CD14-positive monocyte (primary cell): ENCODE measurements at regions not wholly inside any gene's neighbourhood (a gene's known extent, or its start where the extent isn't known, plus 50 kb on each side); places are given as distances from the start of the nearest gene placed in this dataset.

ENCODE experiments used
- DNase-seq, 3 donors: peaks; one replicate each; pipeline ENCODE4 v3.0.0-alpha.2; 2011 to 2022
- H2AFZ ChIP-seq: 2 replicates; pipeline ENCODE4 v1.6.0; 2012; ENCODE audit warnings: mild to moderate bottlenecking, low read depth, low read length, inconsistent platforms; ENCODE audit not compliant: insufficient read depth, poor library complexity, severe bottlenecking
- H3K27ac ChIP-seq, 2 donors: 1 replicate in 1 of 2; 2 replicates in 1 of 2; pipeline ENCODE4 v1.5.1; 2012 to 2013; ENCODE audit warnings: low read length in 2 of 2, control low read depth in 1 of 2, inconsistent platforms in 1 of 2, low read depth in 1 of 2, mild to moderate bottlenecking in 1 of 2
- H3K27me3 ChIP-seq, 2 donors: one replicate each; pipeline versions ENCODE4 v1.6.0 to v1.6.1; 2011 to 2013; ENCODE audit warnings: low read length in 2 of 2; ENCODE audit not compliant: control insufficient read depth in 2 of 2, insufficient read depth in 2 of 2
- H3K36me3 ChIP-seq, 2 donors: replicated peaks in 1 of 2; 1 replicate in 1 of 2; 2 replicates in 1 of 2; pipeline versions ENCODE4 v1.5.1 to v1.6.1; 2012 to 2013; ENCODE audit warnings: low read length in 2 of 2, control low read depth in 1 of 2, inconsistent platforms in 1 of 2, mild to moderate bottlenecking in 1 of 2; ENCODE audit not compliant: insufficient read depth in 2 of 2, control insufficient read depth in 1 of 2
- H3K4me1 ChIP-seq, 2 donors: 1 replicate in 1 of 2; 2 replicates in 1 of 2; pipeline versions ENCODE4 v1.5.1 to v1.6.1; 2012 to 2013; ENCODE audit warnings: low read length in 2 of 2, control low read depth in 1 of 2, inconsistent platforms in 1 of 2, mild to moderate bottlenecking in 1 of 2, moderate library complexity in 1 of 2; ENCODE audit not compliant: insufficient read depth in 2 of 2, control insufficient read depth in 1 of 2
- H3K4me2 ChIP-seq: replicated peaks from 2 replicates; pipeline ENCODE3; 2012; ENCODE audit warnings: low read length, moderate library complexity, mild to moderate bottlenecking; ENCODE audit not compliant: poor library complexity, severe bottlenecking; ENCODE audit errors: extremely low read depth
- H3K4me3 ChIP-seq, 3 experiments: fragments of 200-600 bp in 1 of 3; sonication (generic) in 1 of 3; replicated peaks in 1 of 3; 1 replicate in 2 of 3; 2 replicates in 1 of 3; pipeline ENCODE4 v1.5.1; 2011 to 2013; ENCODE audit warnings: low read length in 3 of 3, mild to moderate bottlenecking in 3 of 3, control low read depth in 2 of 3, low read depth in 2 of 3, inconsistent platforms in 1 of 3, moderate library complexity in 1 of 3
- H3K79me2 ChIP-seq: 2 replicates; pipeline ENCODE4 v1.6.0; 2012; ENCODE audit warnings: mild to moderate bottlenecking, control low read depth, inconsistent platforms, low read length, moderate library complexity; ENCODE audit not compliant: insufficient read depth
- H3K9ac ChIP-seq: 2 replicates; pipeline ENCODE4 v1.6.0; 2017; ENCODE audit warnings: low read length, mild to moderate bottlenecking; ENCODE audit not compliant: insufficient read depth, poor library complexity, severe bottlenecking
- H3K9me3 ChIP-seq, 2 donors: replicated peaks in 1 of 2; 1 replicate in 1 of 2; 2 replicates in 1 of 2; pipeline versions ENCODE4 v1.5.1 to v1.6.1; 2012 to 2013; ENCODE audit warnings: low read length in 2 of 2, control low read depth in 1 of 2; ENCODE audit not compliant: control insufficient read depth in 1 of 2, insufficient read depth in 1 of 2
- H4K20me1 ChIP-seq: 2 replicates; pipeline ENCODE4 v1.6.0; 2012; ENCODE audit warnings: mild to moderate bottlenecking, low read length, control low read depth, moderate library complexity; ENCODE audit not compliant: insufficient read depth
- H3K27ac Mint-ChIP-seq, 7 donors: one replicate each; pipeline ENCODE4 v1.8.0; 2020; ENCODE audit warnings: mild to moderate bottlenecking in 7 of 7, mixed read lengths in 7 of 7, moderate library complexity in 6 of 7, inconsistent platforms in 2 of 7
- H3K27me3 Mint-ChIP-seq, 3 donors: one replicate each; pipeline ENCODE4 v1.8.0; 2021 to 2022; ENCODE audit warnings: low read depth in 3 of 3, mild to moderate bottlenecking in 3 of 3, mixed read lengths in 3 of 3, moderate library complexity in 3 of 3, inconsistent platforms in 1 of 3
- H3K36me3 Mint-ChIP-seq, 2 donors: one replicate each; pipeline ENCODE4 v1.8.0; 2020; ENCODE audit warnings: mixed read lengths in 2 of 2, inconsistent platforms in 1 of 2, mild to moderate bottlenecking in 1 of 2
- H3K4me1 Mint-ChIP-seq: one replicate; pipeline ENCODE4 v1.8.0; 2020; ENCODE audit warnings: mild to moderate bottlenecking, mixed read lengths
- H3K4me3 Mint-ChIP-seq, 2 donors: one replicate each; pipeline ENCODE4 v1.8.0; 2020; ENCODE audit warnings: mild to moderate bottlenecking in 2 of 2, mixed read lengths in 2 of 2, moderate library complexity in 1 of 2
- H3K9me3 Mint-ChIP-seq, 7 donors: one replicate each; pipeline ENCODE4 v1.8.0; 2020 to 2022; ENCODE audit warnings: mixed read lengths in 7 of 7, mild to moderate bottlenecking in 6 of 7, moderate library complexity in 6 of 7, inconsistent platforms in 2 of 7
- CTCF ChIP-seq: fragments of 200-600 bp; IDR thresholded peaks from one replicate; pipeline ENCODE4 v1.8.0; 2022; ENCODE audit warnings: antibody characterized with exemption, mild to moderate bottlenecking
- WGBS: methylation state at CpG from one replicate; pipeline ENCODE4 v1.1.5; 2013; ENCODE audit warnings: missing lambda C conversion rate; ENCODE audit not compliant: insufficient coverage; 5-methylcytosine and 5-hydroxymethylcytosine counted together
- intact Hi-C, 2 donors: fragments of 100-400 bp; cut with micrococcal nuclease; formaldehyde crosslinking; loops; one replicate each; pipeline versions ENCODE4 v1.15.0 to v1.15.1; 2023

GRCh38 chr10:89090756-89091445 lies 100.3 kb downstream of the FAS start:
- intact Hi-C loops: no loop called here
- Histone ChIP-seq H3K9me3 (no peaks in the 10 kb centered on the region), H3K9ac (no peak overlapping the region), H4K20me1 (no peaks in the 10 kb centered on the region), H3K79me2 (no peaks in the 10 kb centered on the region), H3K36me3 (no peaks in the 10 kb centered on the region), H3K4me2 (peak overlapping the region; percentile 67), H2AFZ (no peak overlapping the region), H3K27me3 (no peaks in the 10 kb centered on the region), H3K4me1 (peaks cover 28 to 29% of the 10 kb centered on the region in 2 donors), H3K27ac (no peak overlapping the region), H3K4me3 (peak overlapping the region in 1 of 3 experiments; percentile 52)
- no peaks in the 10 kb centered on the region for H3K36me3 Mint-ChIP-seq
- H3K9me3 Mint-ChIP-seq: peaks cover 0 to 4% (median 0%) of the 10 kb centered on the region in 7 donors
- TF ChIP-seq CTCF: no peak
- peak overlapping the region; percentile 43 to 59 for H3K4me3 Mint-ChIP-seq
- no peaks in the 10 kb centered on the region for H3K27me3 Mint-ChIP-seq
- WGBS: no CpG with 5 or more reads among the region's 6 CpGs
- peak; percentile 30 to 75 (median 58) for DNase-seq
- peak overlapping the region; percentile 26 to 82 (median 59) for H3K27ac Mint-ChIP-seq
- peaks cover 18% of the 10 kb centered on the region for H3K4me1 Mint-ChIP-seq

GRCh38 chr10:89086801-89087521 lies 96.4 kb downstream of the FAS start:
- Mint-ChIP-seq H3K27me3 (no peaks in the 10 kb centered on the region), H3K36me3 (no peaks in the 10 kb centered on the region), H3K27ac (peak overlapping the region in 2 of 7 donors; percentile 39 to 85), H3K4me1 (peaks cover 20% of the 10 kb centered on the region), H3K9me3 (peaks cover 0 to 4% (median 0%) of the 10 kb centered on the region in 7 donors), H3K4me3 (no peak overlapping the region)
- intact Hi-C loops: loop anchor here (5.0 to 10.0 kb wide), 3 partner anchors 35 to 55 kb away; no protein-coding TSS in a partner anchor
- Histone ChIP-seq H3K27me3 (no peaks in the 10 kb centered on the region), H2AFZ (peak overlapping the region; percentile 26), H3K9ac (no peak overlapping the region), H3K27ac (peak overlapping the region in 1 of 2 donors; percentile 58), H4K20me1 (no peaks in the 10 kb centered on the region), H3K9me3 (no peaks in the 10 kb centered on the region), H3K4me1 (peaks cover 41 to 44% of the 10 kb centered on the region in 2 donors), H3K4me2 (no peak overlapping the region), H3K79me2 (no peaks in the 10 kb centered on the region), H3K36me3 (no peaks in the 10 kb centered on the region), H3K4me3 (no peak overlapping the region)
- peak; percentile 86 to 92 (median 91) for DNase-seq
- peak; percentile 41 for TF ChIP-seq CTCF
- 70% methylated on average over 4 of the region's 13 CpGs for WGBS
